Cardiac fibroblast (primary cell): ENCODE measurements at regions not wholly inside any gene's neighbourhood (a gene's known extent, or its start where the extent isn't known, plus 50 kb on each side); places are given as distances from the start of the nearest gene placed in this dataset.

Source experiments
- DNase-seq, 2 donors: peaks; one replicate each; pipeline versions ENCODE4 v3.0.0 to v3.0.0-alpha.2; 2010; ENCODE audit warnings: low read depth in 2 of 2
- H3K4me3 ChIP-seq, 2 donors: replicated peaks in 1 of 2; 1 replicate in 1 of 2; 2 replicates in 1 of 2; pipeline ENCODE4 v1.5.1; 2011; ENCODE audit warnings: low read depth in 2 of 2, low read length in 2 of 2, mild to moderate bottlenecking in 2 of 2, moderate library complexity in 1 of 2
- CTCF ChIP-seq: IDR thresholded peaks from one replicate; pipeline ENCODE4 v1.5.1; 2011; ENCODE audit warnings: low read depth, mild to moderate bottlenecking, low read length, inconsistent platforms

GRCh38 chr13:30123575-30123974 is 183.8 kb downstream of the KATNAL1 start:
- TF ChIP-seq CTCF: no peak
- no peak for DNase-seq
- H3K4me3 ChIP-seq: no peak overlapping the region

GRCh38 chr13:30121666-30122065 is 185.7 kb downstream of the KATNAL1 start:
- no peak for TF ChIP-seq CTCF
- no peak overlapping the region for H3K4me3 ChIP-seq
- DNase-seq: no peak

GRCh38 chr13:30121244-30121643 is 186.1 kb downstream of the KATNAL1 start:
- no peak for DNase-seq
- TF ChIP-seq CTCF: no peak

GRCh38 chr13:30120133-30120822 is 187.1 kb downstream of the KATNAL1 start:
- TF ChIP-seq CTCF: no peak
- DNase-seq: no peak
- H3K4me3 ChIP-seq: no peak overlapping the region

More at GRCh38 chr13:30121244-30121643, 186.1 kb downstream of the KATNAL1 start:
- no peak overlapping the region for H3K4me3 ChIP-seq

GRCh38 chr13:30119476-30119875 is 187.9 kb downstream of the KATNAL1 start:
- peak; percentile 65 for DNase-seq
- no peak overlapping the region for H3K4me3 ChIP-seq
- no peak for TF ChIP-seq CTCF

GRCh38 chr13:30116379-30116778 is 191.0 kb downstream of the KATNAL1 start:
- no peak for TF ChIP-seq CTCF
- no peak overlapping the region for H3K4me3 ChIP-seq
- DNase-seq: no peak

GRCh38 chr13:30115257-30115600 is 192.1 kb downstream of the KATNAL1 start:
- no peak for TF ChIP-seq CTCF
- DNase-seq: no peak
- H3K4me3 ChIP-seq: peak overlapping the region; percentile 35 to 51
